ENCODE measurements at regions not wholly inside any gene's neighbourhood (a gene's known extent, or its start where the extent isn't known, plus 50 kb on each side); places are given as distances from the start of the nearest gene placed in this dataset.

DNA sequence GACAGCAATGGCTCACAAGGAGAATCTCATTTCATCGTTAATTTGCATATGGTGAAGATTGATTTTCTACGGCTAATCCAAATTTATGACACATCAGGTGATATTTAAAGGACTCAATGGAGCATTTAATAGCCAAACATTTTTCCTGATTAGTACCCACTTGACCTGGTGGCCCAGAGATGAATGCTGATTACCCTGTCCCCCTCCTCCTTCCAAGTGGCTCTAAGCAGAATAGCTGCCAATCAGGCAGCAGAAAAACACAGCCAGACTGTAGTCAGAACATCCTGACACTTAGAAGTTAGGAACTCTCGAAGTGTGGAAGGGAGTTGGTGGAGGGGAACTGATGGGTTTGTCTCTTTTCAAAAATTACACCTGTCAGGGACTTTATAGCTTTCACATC lies 302.5 kb downstream of the ZNF621 start:
- TF ChIP-seq CTCF (conservative IDR thresholded peaks at IDR 0.05; ENCODE audit: low read length) (no peak), EZH2phosphoT487 (IDR thresholded peaks at IDR 0.05; ENCODE audit: borderline replicate concordance, low read depth, low read length) (no peak)
- H3K36me3 ChIP-seq (ENCODE audit: insufficient read depth, low read length), result no peaks in the 10 kb centered on the region
- no peaks in the 10 kb centered on the region for H4K20me1 ChIP-seq (ENCODE audit: insufficient read depth, low read length)
- no peaks in the 10 kb centered on the region for H3K9me3 ChIP-seq (ENCODE audit: low read length)
- no peak overlapping the region for H3K4me2 ChIP-seq (ENCODE audit: low read length)
- CTCF ChIA-PET (ENCODE audit: unreplicated experiment), result no interaction called here
- no peak overlapping the region for H2AFZ ChIP-seq (ENCODE audit: low read length)
- H3K9me2 ChIP-seq (ENCODE audit: insufficient read depth, low read length), result no peaks in the 10 kb centered on the region
- H3K4me3 ChIP-seq (ENCODE audit: low read depth, low read length, poor library complexity, severe bottlenecking), result no peak overlapping the region
- BruUV-seq (replicated peaks), result no TSS peak
- intact Hi-C loops (cut with micrococcal nuclease; ENCODE audit: unreplicated experiment), result no loop called here
- no peak overlapping the region for H3K27ac ChIP-seq (ENCODE audit: low read depth, low read length, poor library complexity, severe bottlenecking)
- no peak for DNase-seq (ENCODE audit: low spot score)
- POLR2A ChIA-PET, result no interaction called here
- H3K4me1 ChIP-seq (ENCODE audit: insufficient read depth, low read length, poor library complexity, severe bottlenecking), result no peaks in the 10 kb centered on the region
- no peaks in the 10 kb centered on the region for H3K79me2 ChIP-seq (ENCODE audit: insufficient read depth, low read depth, low read length)

DNA sequence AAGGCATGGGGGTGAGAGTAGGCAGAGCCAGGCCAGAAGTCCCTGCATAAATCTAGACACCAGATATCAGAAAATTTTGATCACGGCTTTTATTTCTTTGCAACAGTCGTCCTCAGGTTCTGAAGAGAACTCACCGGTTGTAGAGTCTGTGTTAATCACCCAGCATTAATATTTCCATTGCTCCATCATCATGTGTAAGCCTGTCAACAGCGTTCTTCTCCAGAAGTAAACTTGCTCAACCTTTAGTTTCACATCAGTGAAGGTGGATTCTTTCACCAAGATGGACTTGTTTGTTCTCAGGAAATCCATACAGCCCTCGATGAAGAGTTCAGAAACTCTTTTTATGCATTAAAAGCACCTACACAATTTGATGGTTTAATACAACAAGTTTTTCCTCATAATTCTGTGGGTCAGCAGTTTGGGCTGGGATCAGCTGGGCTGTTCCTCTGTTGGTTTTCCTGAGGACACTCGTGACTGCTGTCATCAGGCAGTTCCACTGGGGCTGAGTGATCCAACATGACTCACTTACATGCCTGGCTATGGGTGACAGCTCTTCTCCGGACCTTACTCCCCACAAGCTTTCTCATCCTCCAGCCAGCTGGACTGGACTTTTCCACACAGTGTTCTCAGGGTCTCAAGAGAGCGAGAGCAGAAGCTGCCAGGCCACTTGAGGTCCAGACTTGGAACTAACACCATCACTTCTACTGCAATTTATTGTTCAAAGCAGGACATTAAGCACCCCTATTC lies 303.4 kb downstream of the ZNF621 start:
- intact Hi-C loops (cut with micrococcal nuclease; ENCODE audit: unreplicated experiment), result no loop called here
- H3K27ac ChIP-seq (ENCODE audit: low read depth, low read length, poor library complexity, severe bottlenecking), result no peak overlapping the region
- no peaks in the 10 kb centered on the region for H3K9me3 ChIP-seq (ENCODE audit: low read length)
- no peaks in the 10 kb centered on the region for H3K36me3 ChIP-seq (ENCODE audit: insufficient read depth, low read length)
- ChIA-PET CTCF (ENCODE audit: unreplicated experiment) (no interaction called here), POLR2A (no interaction called here)
- H2AFZ ChIP-seq (ENCODE audit: low read length), result no peak overlapping the region
- DNase-seq (ENCODE audit: low spot score), result no peak
- no peaks in the 10 kb centered on the region for H4K20me1 ChIP-seq (ENCODE audit: insufficient read depth, low read length)
- H3K79me2 ChIP-seq (ENCODE audit: insufficient read depth, low read depth, low read length), result no peaks in the 10 kb centered on the region
- no peaks in the 10 kb centered on the region for H3K9me2 ChIP-seq (ENCODE audit: insufficient read depth, low read length)
- H3K4me1 ChIP-seq (ENCODE audit: insufficient read depth, low read length, poor library complexity, severe bottlenecking), result no peaks in the 10 kb centered on the region
- BruUV-seq (replicated peaks), result no TSS peak
- no peak overlapping the region for H3K4me2 ChIP-seq (ENCODE audit: low read length)
- TF ChIP-seq CTCF (conservative IDR thresholded peaks at IDR 0.05; ENCODE audit: low read length), result no peak
- H3K4me3 ChIP-seq (ENCODE audit: low read depth, low read length, poor library complexity, severe bottlenecking), result no peak overlapping the region

DNA sequence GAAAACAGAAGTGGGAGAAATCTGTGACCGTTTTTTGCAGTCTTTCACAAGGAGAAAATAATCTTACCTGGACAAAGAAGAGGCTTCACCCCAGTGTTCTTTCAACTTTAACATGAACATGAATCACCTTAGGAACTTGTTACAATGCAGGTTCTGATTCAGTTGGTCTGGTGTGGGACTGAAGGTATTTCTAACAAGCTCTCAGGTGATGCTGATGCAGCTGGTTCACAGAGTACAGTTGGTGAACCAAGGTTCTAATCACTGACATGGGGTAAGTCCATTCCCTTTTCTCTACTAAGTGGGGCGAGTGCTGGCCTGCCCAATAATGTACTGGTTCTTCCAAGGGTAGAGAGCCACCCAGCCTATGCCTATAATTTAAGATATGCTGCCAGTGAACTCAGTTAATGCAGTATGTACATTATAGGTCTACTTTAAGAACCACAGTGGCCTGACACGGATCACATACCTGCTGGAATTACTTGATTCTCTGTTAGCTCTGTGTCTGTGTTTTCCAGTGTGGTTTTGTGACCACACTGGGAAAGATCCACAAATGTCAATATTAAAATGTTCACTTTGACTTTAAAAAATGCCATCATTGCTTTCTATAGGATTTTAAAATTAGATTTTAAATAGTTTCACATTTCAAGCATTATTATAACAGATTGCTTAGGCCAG lies 304.1 kb downstream of the ZNF621 start:
- no peaks in the 10 kb centered on the region for H3K36me3 ChIP-seq (ENCODE audit: insufficient read depth, low read length)
- H2AFZ ChIP-seq (ENCODE audit: low read length), result no peak overlapping the region
- H3K27ac ChIP-seq (ENCODE audit: low read depth, low read length, poor library complexity, severe bottlenecking), result no peak overlapping the region
- DNase-seq (ENCODE audit: low spot score), result no peak
- intact Hi-C loops (cut with micrococcal nuclease; ENCODE audit: unreplicated experiment), result no loop called here
- H3K4me2 ChIP-seq (ENCODE audit: low read length), result no peak overlapping the region
- no peaks in the 10 kb centered on the region for H3K9me3 ChIP-seq (ENCODE audit: low read length)
- ChIA-PET CTCF (ENCODE audit: unreplicated experiment) (no interaction called here), POLR2A (no interaction called here)
- H3K79me2 ChIP-seq (ENCODE audit: insufficient read depth, low read depth, low read length), result no peaks in the 10 kb centered on the region
- H3K9me2 ChIP-seq (ENCODE audit: insufficient read depth, low read length), result no peaks in the 10 kb centered on the region
- no TSS peak for BruUV-seq (replicated peaks)
- no peak overlapping the region for H3K4me3 ChIP-seq (ENCODE audit: low read depth, low read length, poor library complexity, severe bottlenecking)
- H4K20me1 ChIP-seq (ENCODE audit: insufficient read depth, low read length), result no peaks in the 10 kb centered on the region
- TF ChIP-seq CTCF (conservative IDR thresholded peaks at IDR 0.05; ENCODE audit: low read length) (no peak), EZH2phosphoT487 (IDR thresholded peaks at IDR 0.05; ENCODE audit: borderline replicate concordance, low read depth, low read length) (no peak)
- H3K4me1 ChIP-seq (ENCODE audit: insufficient read depth, low read length, poor library complexity, severe bottlenecking), result no peaks in the 10 kb centered on the region

All from OCI-LY7 (cell line).